ENCODE measurements at regions not wholly inside any gene's neighbourhood (a gene's known extent, or its start where the extent isn't known, plus 50 kb on each side); places are given as distances from the start of the nearest gene placed in this dataset.
"Not testable (repeated sequence)": the region's sequence is repeated elsewhere in the genome, so short reads cannot be mapped to it uniquely, and the experiment has no call there.

DNA sequence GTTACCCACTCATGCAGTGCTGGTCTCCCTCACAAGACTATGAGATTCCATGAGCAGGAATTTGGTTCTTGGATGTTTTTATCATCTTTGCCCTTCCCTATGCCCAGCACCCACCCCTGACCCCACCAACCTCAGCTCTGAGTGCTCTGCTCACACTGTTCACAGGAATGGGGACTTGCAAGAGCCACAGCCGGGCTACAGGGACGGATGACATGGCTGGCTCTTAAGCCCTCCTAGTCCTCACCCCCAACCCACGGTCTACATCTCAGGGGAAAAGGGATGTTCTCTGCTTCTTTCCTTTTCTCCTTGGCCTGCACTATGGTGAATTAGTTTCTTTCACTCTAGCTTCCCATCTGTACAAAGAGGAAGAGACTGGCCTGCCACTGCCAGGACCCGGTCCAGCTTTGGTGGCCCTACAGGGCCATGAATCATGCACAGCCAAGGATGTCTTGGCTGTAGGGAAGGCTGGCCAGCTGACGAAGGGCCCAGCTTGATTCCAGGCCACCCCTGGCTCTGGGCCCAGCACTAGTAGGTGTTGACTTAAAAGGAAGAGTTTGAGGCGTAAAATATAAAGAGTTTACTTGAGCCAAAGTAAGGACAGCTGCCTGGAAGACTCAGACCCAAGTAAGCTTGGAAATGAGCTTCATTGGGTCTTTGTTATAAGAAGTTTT, 79.7 kb upstream of the MTLN start:
- not testable (repeated sequence) for DNase-seq (ENCODE audit: low read depth)

DNA sequence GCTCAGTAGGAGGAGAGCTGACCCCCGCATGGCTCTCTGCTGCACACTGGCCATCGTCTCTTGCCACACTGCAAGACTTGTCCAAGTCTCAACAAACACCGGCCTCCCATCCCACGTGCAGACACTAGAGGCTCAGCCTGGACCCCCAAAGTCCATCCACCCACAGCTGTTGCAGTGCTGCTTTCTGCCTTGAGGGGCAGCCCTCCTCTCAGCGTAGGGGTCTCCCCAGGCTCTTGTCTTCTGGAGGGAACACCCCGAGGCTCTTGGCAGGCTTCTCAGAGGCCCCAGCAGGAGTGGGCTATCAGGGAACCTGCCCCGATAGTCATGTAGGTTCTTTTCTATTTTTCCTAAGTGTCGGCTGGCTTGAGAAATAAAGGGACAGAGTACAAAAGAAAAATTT, 75.5 kb upstream of the MTLN start:
- DNase-seq (ENCODE audit: low read depth), result not testable (repeated sequence)

DNA sequence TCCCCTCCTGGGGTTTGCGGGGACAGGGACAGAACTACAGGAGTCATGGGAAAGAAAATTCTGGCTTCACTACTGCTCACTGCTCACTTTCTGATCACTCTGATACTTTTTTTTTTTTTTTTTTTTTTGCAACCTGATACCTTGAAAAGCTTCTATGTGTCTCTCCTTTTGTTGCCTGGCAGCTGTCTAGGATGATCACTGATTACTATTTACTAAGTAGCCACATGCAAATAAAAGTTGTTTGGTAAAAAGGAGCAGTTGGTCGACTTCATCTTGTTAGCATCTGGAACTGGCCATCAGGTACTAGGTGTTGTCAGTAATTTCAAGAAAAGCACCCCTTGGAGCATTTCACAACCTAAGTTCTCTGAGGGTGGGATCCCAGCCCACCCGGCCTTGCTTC, 74.9 kb upstream of the MTLN start:
- DNase-seq (ENCODE audit: low read depth), result not testable (repeated sequence)

DNA sequence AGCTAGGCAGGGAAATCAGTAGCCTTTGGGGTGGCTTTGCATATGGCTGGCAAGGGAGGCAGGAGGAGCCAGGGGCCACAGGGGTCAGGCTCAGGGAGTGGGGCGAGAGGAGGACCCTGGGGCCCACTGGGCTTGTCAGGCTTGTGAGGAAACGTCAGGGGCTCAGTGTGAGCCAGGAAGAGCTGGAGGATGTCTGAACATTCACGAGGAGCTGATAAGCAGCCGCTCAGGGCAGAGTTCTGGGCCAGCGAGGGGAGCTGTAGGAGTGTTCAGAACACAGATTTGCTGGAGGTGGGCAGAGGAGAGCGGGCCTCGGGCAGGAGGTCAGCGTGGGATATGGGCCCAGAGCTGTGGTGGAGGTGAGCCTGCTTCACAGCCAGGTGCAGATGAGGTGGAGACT, 72.7 kb upstream of the MTLN start:
- DNase-seq (ENCODE audit: low read depth), result not testable (repeated sequence)

DNA sequence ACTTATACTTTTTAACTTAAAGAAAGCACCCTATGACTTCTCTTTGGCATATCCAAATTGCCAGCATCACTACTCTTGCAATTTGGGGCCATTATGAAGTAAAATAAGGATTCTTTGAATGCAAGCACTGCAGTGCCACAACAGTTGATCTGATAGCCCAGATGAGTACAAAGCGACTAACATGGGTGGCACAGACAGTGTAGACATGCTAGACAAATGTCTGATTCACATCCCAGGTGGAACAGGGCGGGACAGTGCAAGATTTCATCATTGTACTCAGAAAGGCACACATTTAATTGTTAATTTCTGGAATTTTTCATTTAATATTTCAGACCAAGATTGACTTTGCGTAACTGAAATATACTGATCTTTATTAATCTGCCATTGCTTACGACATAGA, 68.5 kb upstream of the MTLN start:
- not testable (repeated sequence) for DNase-seq (ENCODE audit: low read depth)

DNA sequence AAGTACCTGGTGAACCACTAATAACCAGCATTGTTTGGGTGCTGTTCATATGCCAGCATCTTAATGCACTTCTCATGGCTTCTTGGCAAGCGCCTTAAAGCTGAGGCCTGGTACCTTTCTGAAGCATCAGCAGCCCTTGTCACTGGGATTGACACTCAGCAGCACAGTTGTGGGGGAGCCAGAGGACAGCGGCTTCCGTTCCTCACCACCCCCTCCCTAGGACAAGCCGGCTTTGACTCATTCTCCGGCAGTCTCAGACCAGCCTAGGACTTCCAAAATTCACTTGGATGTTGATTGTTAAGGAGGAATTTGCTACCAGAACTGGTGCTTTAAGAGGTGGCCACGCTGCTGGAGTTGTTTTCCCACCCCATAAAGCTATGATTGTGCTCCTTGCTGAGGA, 64.7 kb upstream of the MTLN start:
- not testable (repeated sequence) for DNase-seq (ENCODE audit: low read depth)

DNA sequence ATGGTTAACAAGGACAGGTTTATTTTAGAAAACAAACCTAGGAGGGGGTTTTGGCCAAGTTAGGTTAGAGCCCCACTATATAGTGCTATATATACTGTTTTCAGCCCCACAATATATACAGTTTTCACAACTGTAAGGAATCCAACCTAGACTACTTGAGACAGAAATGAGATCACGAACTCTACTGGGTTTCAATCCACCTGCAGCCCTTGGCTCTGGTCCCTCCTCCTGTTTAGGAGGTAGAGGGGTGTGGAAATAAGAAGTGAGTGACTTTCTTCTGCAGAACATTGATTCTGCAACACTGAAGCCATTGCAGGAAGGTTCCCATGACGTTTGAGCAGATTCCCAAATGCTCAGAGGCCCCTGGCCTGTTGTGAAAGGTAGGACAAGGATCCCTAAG, 63.7 kb upstream of the MTLN start:
- DNase-seq (ENCODE audit: low read depth), result not testable (repeated sequence)

DNA sequence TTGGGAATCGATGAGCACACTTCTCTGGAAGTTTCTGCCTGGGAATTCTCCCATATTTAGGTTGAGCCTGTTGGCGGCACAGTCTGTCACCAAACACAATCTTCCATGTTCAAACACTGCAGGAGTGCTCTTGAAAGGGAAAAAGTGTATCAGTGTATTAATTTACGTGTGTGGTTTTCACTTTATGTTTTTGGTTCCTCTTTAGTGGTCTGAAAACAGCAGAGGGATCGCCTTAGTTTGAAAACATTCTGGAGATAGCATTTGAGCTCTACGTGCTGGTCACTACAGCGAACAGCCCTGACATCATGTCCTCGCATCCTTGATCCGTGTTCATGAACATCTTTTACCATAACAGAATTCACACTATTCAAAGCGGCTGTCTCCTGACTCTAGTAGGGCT, 57.3 kb upstream of the MTLN start:
- DNase-seq (ENCODE audit: low read depth), result not testable (repeated sequence)

DNA sequence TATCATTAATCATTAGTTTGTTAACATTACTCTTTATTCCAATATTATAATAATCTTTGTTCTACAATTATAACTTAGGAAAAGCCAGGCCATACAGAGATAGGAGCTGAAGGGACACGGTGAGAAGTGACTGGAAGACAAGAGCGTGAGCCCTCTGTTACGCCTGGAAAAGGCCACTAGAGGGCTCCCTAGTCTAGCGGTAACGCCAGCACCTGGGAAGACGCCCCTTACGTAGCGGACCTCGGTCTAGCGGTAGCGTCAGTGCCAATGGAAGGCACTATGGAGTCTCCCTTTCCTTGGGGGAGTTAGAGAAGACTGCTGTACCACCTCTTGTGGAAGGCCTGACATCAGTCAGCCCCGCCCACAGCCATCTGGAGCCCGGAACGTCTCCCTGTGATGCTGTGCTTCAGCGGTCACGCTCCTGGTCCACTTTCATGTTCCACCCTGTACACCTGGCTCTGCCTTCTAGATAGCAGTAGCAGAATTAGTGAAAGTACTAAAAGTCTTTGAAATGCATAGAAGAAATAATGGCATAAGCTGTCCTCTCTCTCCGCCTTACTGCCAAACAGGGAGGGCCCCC, 55.6 kb upstream of the MTLN start:
- not testable (repeated sequence) for DNase-seq (ENCODE audit: low read depth)

DNA sequence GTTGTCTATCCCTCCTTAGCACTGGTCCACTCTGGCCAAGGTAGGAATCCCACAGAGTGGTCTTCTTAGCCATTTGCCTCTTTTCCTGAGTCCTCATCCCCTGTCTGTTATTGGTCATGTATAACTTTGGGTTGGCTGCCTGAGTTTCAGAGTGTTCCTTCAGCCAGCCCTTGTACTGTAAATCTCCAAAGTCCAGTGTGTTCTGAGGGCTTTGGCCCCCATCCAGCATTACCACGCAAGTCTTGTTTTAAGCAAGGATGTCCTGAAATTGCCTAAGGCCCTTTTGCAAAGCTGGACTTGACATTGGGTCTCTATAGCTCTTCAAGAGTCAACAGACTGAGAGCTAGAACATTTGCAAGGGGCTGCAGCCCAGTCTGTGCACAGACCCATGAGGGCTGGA, 52.5 kb upstream of the MTLN start:
- DNase-seq (ENCODE audit: low read depth), result not testable (repeated sequence)

DNA sequence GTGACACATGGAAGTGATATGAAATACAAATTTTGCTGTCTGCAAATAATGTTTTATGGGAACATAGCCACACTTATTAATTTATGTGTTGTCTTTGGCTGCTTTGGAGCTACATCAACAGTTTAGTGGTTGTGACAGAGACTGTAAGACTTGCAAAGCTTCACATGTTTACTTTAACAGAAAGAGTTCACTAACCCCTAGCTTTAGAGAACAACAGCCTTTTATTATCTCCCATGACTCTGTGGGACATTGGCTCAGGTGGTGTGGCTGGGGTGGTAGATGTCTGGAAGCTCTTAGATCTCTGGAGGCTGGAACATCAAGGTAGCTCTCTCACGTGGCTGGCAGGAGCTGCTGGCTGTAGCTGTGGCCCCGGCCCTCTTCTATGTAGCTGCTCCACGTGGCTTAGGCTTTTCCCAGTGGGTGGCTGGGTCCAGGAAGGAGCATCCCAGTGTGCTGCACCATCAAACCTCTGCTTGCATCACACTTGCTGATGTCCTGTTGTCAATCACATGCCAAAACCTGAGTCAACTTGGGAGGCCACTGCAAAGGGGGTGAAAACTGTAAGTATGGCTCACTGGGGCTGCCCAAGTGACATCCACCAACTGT, 51.8 kb upstream of the MTLN start:
- DNase-seq (ENCODE audit: low read depth), result not testable (repeated sequence)

DNA sequence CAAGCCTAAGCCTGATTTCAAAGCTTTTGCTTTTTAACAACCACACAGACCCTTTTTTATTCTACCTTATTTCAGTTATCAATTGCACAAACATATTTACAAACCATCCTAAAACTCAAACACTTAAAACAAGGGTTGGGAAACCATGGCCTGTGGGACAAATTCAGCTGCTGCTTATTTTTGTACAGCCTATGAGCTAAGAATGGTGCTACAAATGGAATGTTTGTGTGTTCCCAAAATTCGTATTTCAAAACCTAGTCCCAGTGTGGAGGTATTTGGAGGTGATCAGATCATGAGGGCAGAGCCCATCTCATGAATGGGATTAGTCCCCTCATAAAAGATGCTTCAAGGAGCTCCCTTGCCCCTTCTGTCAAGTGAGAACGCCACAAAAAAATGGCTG, 51.1 kb upstream of the MTLN start:
- not testable (repeated sequence) for DNase-seq (ENCODE audit: low read depth)

Data from ELR (cell line).